NT2/D1 (cell line): ENCODE measurements at regions not wholly inside any gene's neighbourhood (a gene's known extent, or its start where the extent isn't known, plus 50 kb on each side); places are given as distances from the start of the nearest gene placed in this dataset.

Source experiments
- YY1 ChIP-seq: IDR thresholded peaks from 2 replicates; pipeline ENCODE4 v1.6.1; 2011; ENCODE audit not compliant: insufficient read length, insufficient read depth
- ZNF274 ChIP-seq: IDR thresholded peaks from 2 replicates; pipeline ENCODE4 v1.6.1; 2011; ENCODE audit warnings: mild to moderate bottlenecking, low read depth, low read length

DNA sequence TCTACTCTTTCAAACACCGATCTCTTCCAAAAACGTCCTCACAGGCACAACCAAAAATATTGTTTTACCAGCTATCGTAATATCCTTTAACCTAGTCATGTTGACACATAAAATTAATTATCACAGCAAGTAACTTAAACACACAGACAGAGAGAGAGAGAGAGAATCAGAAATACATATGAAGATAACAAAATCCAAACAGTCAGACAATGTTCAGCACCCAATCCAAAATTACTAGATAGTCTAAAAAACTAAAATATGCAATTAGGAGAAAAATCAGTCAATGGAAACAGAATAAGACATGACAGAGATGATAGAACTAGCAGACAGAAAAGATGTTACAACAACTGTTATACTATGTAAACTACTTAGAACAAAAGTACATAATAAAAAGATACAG is 537.7 kb downstream of the LMO4 start:
- no peak for TF ChIP-seq ZNF274
- TF ChIP-seq YY1: no peak
